ENCODE measurements at regions not wholly inside any gene's neighbourhood (a gene's known extent, or its start where the extent isn't known, plus 50 kb on each side); places are given as distances from the start of the nearest gene placed in this dataset.

- TF ChIP-seq EGR2 (tag by site-specific recombination; IDR thresholded peaks at IDR 0.05; ENCODE audit: low read depth) = no peak
- no peak for TF ChIP-seq ZNF785 (tag by site-specific recombination; IDR thresholded peaks at IDR 0.05)
- no peak for TF ChIP-seq SP3 (tag by site-specific recombination; IDR thresholded peaks at IDR 0.05)
- TF ChIP-seq ZNF121 (tag by site-specific recombination; IDR thresholded peaks at IDR 0.05) = no peak
- no peak for TF ChIP-seq ZNF18 (tag by site-specific recombination; IDR thresholded peaks at IDR 0.05)
- TF ChIP-seq ZNF658 (tag by site-specific recombination; IDR thresholded peaks at IDR 0.05) = no peak
- no peak for TF ChIP-seq ZBTB11 (tag by site-specific recombination; conservative IDR thresholded peaks at IDR 0.05; ENCODE audit: low read depth)
- no peak for TF ChIP-seq ZEB2 (tag by site-specific recombination; IDR thresholded peaks at IDR 0.05)
Measured at GRCh38 chr6:166836785-166837718, 119.3 kb downstream of the RNASET2 start (continued).

DNA sequence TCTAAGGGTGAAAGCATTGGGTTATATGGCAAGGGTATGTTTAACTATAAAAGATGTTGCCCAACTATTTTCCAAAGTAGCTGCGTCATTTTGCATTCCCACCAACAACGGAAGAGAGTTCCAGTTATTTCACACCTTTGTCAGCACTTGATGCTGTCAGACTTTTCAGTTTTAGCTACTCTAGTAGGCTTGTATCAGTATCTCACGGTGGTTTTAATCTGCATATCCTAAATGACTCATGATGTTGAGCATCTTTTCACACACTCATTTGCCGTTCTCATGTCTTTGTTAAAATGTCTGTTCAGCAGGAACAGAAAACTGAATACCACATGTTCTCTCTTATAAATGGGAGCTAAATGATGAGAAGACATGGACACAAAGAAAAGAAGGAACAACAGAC is 122.3 kb downstream of the RNASET2 start:
- TF ChIP-seq ZXDB (tag by site-specific recombination; IDR thresholded peaks at IDR 0.05) = no peak
- no peak for TF ChIP-seq KLF10 (tag by site-specific recombination; IDR thresholded peaks at IDR 0.05)
- no peak for TF ChIP-seq ZNF610 (tag by site-specific recombination; IDR thresholded peaks at IDR 0.05; ENCODE audit: borderline replicate concordance)
- Histone ChIP-seq H3K4me3 (ENCODE audit: low read depth, low read length) (no peak overlapping the region), H3K36me3 (ENCODE audit: control insufficient read depth in 2 of 2, insufficient read depth in 1 of 2, low read length in 2 of 2) (no peaks in the 10 kb centered on the region), H3K4me1 (ENCODE audit: control insufficient read depth, insufficient read depth, low read length) (no peaks in the 10 kb centered on the region), H3K27ac (ENCODE audit: extremely low read depth, low read depth, low read length) (no peak overlapping the region), H3K9me3 (ENCODE audit: control insufficient read depth, insufficient read depth, low read depth, low read length) (no peaks in the 10 kb centered on the region)
- ChIA-PET CTCF (no interaction called here), POLR2A (no interaction called here)

GRCh38 chr6:166830891-166831363 is 125.4 kb downstream of the RNASET2 start:
- no peaks in the 10 kb centered on the region for H3K4me1 ChIP-seq (ENCODE audit: control insufficient read depth, insufficient read depth, low read length)
- H3K9me3 ChIP-seq (ENCODE audit: control insufficient read depth, insufficient read depth, low read depth, low read length) = no peaks in the 10 kb centered on the region
- POLR2A ChIA-PET = no interaction called here
- CTCF ChIA-PET = interaction anchor here (0.7 to 1.0 kb wide), 2 partner anchors 13 to 280 kb away, joined by 3 to 4 read pairs; no protein-coding TSS in a partner anchor
- H3K36me3 ChIP-seq (ENCODE audit: control insufficient read depth in 2 of 2, insufficient read depth in 1 of 2, low read length in 2 of 2) = no peaks in the 10 kb centered on the region
- H3K27ac ChIP-seq (ENCODE audit: extremely low read depth, low read depth, low read length) = no peak overlapping the region
- H3K4me3 ChIP-seq (ENCODE audit: low read depth, low read length) = no peak overlapping the region
- TF ChIP-seq HOXA7 (CRISPR knock-in tag; IDR thresholded peaks at IDR 0.05; ENCODE audit: borderline replicate concordance) (no peak), TCF7L2 (IDR thresholded peaks at IDR 0.05; ENCODE audit: borderline replicate concordance, low read depth, low read length) (no peak), KLF10 (tag by site-specific recombination; IDR thresholded peaks at IDR 0.05) (no peak), ATF2 (tag by site-specific recombination; IDR thresholded peaks at IDR 0.05; ENCODE audit: low read depth) (no peak), ZNF704 (tag by site-specific recombination; IDR thresholded peaks at IDR 0.05) (no peak)

Measured in HEK293 (cell line).